ENCODE measurements at regions not wholly inside any gene's neighbourhood (a gene's known extent, or its start where the extent isn't known, plus 50 kb on each side); places are given as distances from the start of the nearest gene placed in this dataset.
"Not testable (repeated sequence)": the region's sequence is repeated elsewhere in the genome, so short reads cannot be mapped to it uniquely, and the experiment has no call there.

- DNase-seq (ENCODE audit: low read depth in 4 of 4, low spot score in 3 of 4), result no peak
Measured at GRCh38 chr2:199216253-199216652, 241.5 kb downstream of the SATB2 start.

GRCh38 chr2:199207011-199207410, 250.7 kb downstream of the SATB2 start:
- no peak for DNase-seq (ENCODE audit: low read depth in 4 of 4, low spot score in 3 of 4)

- no peak for DNase-seq (ENCODE audit: low read depth in 4 of 4, low spot score in 3 of 4)
Measured at GRCh38 chr2:199206536-199206935, 251.2 kb downstream of the SATB2 start.

GRCh38 chr2:199202964-199203363, 254.8 kb downstream of the SATB2 start:
- no peak for DNase-seq (ENCODE audit: low read depth in 4 of 4, low spot score in 3 of 4)

- DNase-seq (ENCODE audit: low read depth in 4 of 4, low spot score in 3 of 4), result no peak
Measured at GRCh38 chr2:199201539-199201938, 256.2 kb downstream of the SATB2 start.

GRCh38 chr2:199199797-199200196, 257.9 kb downstream of the SATB2 start:
- no peak for DNase-seq (ENCODE audit: low read depth in 4 of 4, low spot score in 3 of 4)

- no peak for DNase-seq (ENCODE audit: low read depth in 4 of 4, low spot score in 3 of 4)
Measured at GRCh38 chr2:199197448-199197847, 260.3 kb downstream of the SATB2 start.

- no peak for DNase-seq (ENCODE audit: low read depth in 4 of 4, low spot score in 3 of 4)
Measured at GRCh38 chr2:199196686-199197085, 261.1 kb downstream of the SATB2 start.

- DNase-seq (ENCODE audit: low read depth in 4 of 4, low spot score in 3 of 4), result no peak
Measured at GRCh38 chr2:199195927-199196502, 261.7 kb downstream of the SATB2 start.

GRCh38 chr2:199191461-199191860, 266.3 kb downstream of the SATB2 start:
- DNase-seq (ENCODE audit: low read depth in 4 of 4, low spot score in 3 of 4), result no peak

- DNase-seq (ENCODE audit: low read depth in 4 of 4, low spot score in 3 of 4), result no peak
Measured at GRCh38 chr2:199189229-199189628, 268.5 kb downstream of the SATB2 start.

GRCh38 chr2:199186301-199186751, 271.4 kb downstream of the SATB2 start:
- DNase-seq (ENCODE audit: low read depth in 4 of 4, low spot score in 3 of 4), result no peak

- not testable (repeated sequence) for DNase-seq (ENCODE audit: low read depth in 4 of 4, low spot score in 3 of 4)
Measured at GRCh38 chr2:199185174-199185573, 272.6 kb downstream of the SATB2 start.

GRCh38 chr2:199163613-199164458, 293.9 kb downstream of the SATB2 start:
- peak in 1 of 4 donors; percentile 2 for DNase-seq (ENCODE audit: low read depth in 4 of 4, low spot score in 3 of 4)

- no peak for DNase-seq (ENCODE audit: low read depth in 4 of 4, low spot score in 3 of 4)
Measured at GRCh38 chr2:199160677-199161465, 296.9 kb downstream of the SATB2 start.

GRCh38 chr2:199160081-199160480, 297.7 kb downstream of the SATB2 start:
- no peak for DNase-seq (ENCODE audit: low read depth in 4 of 4, low spot score in 3 of 4)

GRCh38 chr2:199148076-199148845, 309.5 kb downstream of the SATB2 start:
- no peak for DNase-seq (ENCODE audit: low read depth in 4 of 4, low spot score in 3 of 4)

- no peak for DNase-seq (ENCODE audit: low read depth in 4 of 4, low spot score in 3 of 4)
Measured at GRCh38 chr2:199147216-199147615, 310.5 kb downstream of the SATB2 start.

GRCh38 chr2:199144546-199144945, 313.2 kb downstream of the SATB2 start:
- DNase-seq (ENCODE audit: low read depth in 4 of 4, low spot score in 3 of 4), result no peak

GRCh38 chr2:199144036-199144435, 313.7 kb downstream of the SATB2 start:
- DNase-seq (ENCODE audit: low read depth in 4 of 4, low spot score in 3 of 4), result no peak

GRCh38 chr2:199136681-199137080, 321.1 kb downstream of the SATB2 start:
- no peak for DNase-seq (ENCODE audit: low read depth in 4 of 4, low spot score in 3 of 4)

All from right renal pelvis (tissue), 4 donors.